GM10266 (cell line): ENCODE measurements at regions not wholly inside any gene's neighbourhood (a gene's known extent, or its start where the extent isn't known, plus 50 kb on each side); places are given as distances from the start of the nearest gene placed in this dataset.

ENCODE experiments used
- DNase-seq: peaks from one replicate; pipeline ENCODE4 v3.0.0; 2012; ENCODE audit errors: extremely low spot score
- TF ChIP-seq, protein P1 (sequence below): IDR thresholded peaks from 2 replicates; pipeline ENCODE4 v1.5.1; 2012; ENCODE audit warnings: mild to moderate bottlenecking, low read depth; ENCODE audit not compliant: control insufficient read depth, insufficient read depth; ENCODE audit errors: missing control alignments

DNA sequence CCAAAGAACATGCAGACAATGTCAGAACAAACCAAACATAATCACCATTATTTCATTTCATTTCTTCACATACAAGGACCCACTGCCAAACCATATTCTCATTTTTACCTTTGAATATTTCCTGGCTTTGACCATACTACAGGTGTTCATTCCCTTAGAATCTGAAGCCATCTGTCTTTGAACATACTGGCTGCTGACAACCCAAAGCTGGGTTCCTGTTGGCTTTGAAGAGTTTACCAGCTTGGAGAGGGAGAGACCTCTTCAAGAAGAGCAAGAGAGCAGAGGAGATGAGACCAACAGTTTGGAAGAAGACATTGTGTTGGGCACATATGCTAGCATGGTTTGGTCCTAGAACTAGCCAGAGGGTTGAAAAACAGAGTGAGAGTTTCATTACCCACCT lies 145.6 kb upstream of the KCNIP4 start:
- no peak for DNase-seq
- TF ChIP-seq, protein P1, sequence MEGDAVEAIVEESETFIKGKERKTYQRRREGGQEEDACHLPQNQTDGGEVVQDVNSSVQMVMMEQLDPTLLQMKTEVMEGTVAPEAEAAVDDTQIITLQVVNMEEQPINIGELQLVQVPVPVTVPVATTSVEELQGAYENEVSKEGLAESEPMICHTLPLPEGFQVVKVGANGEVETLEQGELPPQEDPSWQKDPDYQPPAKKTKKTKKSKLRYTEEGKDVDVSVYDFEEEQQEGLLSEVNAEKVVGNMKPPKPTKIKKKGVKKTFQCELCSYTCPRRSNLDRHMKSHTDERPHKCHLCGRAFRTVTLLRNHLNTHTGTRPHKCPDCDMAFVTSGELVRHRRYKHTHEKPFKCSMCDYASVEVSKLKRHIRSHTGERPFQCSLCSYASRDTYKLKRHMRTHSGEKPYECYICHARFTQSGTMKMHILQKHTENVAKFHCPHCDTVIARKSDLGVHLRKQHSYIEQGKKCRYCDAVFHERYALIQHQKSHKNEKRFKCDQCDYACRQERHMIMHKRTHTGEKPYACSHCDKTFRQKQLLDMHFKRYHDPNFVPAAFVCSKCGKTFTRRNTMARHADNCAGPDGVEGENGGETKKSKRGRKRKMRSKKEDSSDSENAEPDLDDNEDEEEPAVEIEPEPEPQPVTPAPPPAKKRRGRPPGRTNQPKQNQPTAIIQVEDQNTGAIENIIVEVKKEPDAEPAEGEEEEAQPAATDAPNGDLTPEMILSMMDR, result no peak

DNA sequence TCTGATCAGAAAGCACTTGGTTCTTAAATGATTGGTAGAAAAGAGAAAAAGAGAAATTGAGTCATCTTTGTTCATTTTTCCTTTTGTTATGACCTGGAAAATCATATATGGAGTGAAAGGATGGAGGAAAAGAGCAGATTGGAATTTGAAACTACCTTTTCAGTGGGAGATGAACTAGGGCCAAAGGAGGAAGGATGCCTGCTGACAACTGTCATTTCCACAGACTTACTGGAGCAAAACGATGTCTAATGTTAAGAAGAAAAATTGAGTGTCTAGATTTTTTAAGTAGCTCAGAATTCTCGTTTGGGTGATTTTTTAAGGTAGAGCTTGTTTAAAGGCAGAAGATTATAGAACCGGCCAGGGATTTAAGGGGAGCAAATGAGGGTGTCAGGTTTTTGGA lies 144.6 kb upstream of the KCNIP4 start:
- DNase-seq, result no peak
- TF ChIP-seq, protein P1, result no peak

DNA sequence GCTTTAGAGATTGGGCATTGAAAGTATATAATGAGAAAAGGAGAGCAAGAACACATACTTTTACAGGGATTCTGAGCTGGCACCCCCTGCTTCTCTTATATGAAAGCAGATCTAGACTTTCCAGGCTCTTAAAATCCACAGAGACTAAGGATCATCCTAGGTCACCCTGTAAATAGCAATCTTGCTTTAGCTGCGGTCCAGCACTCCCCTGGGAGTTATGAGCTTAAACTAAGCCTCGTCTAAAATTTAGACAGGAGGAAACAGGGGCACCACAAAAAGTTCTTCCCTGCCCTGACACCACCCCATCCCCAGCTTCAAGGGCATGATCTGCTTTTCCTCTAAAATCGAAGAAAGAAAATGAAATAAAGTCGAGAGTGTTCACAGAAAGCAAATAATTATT lies 143.3 kb upstream of the KCNIP4 start:
- no peak for DNase-seq
- TF ChIP-seq, protein P1, result no peak

DNA sequence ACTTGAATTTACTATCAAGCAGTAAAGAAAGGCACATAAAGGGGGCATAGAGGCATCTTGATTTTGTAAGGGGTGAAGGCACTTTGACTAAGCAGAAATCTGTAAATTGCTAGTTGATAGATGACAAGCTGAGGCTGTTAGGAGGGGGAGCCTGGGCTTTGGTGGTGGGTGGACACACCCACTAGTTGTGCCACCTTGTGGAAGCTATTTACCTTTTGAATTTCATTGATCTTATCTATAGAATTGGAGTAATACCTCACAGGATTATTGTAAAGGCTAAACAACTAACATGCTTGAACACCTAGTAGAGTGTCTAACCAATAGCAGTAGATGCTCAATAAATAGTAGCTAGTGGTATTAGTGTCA lies 142.8 kb upstream of the KCNIP4 start:
- TF ChIP-seq, protein P1, result no peak
- DNase-seq, result no peak

DNA sequence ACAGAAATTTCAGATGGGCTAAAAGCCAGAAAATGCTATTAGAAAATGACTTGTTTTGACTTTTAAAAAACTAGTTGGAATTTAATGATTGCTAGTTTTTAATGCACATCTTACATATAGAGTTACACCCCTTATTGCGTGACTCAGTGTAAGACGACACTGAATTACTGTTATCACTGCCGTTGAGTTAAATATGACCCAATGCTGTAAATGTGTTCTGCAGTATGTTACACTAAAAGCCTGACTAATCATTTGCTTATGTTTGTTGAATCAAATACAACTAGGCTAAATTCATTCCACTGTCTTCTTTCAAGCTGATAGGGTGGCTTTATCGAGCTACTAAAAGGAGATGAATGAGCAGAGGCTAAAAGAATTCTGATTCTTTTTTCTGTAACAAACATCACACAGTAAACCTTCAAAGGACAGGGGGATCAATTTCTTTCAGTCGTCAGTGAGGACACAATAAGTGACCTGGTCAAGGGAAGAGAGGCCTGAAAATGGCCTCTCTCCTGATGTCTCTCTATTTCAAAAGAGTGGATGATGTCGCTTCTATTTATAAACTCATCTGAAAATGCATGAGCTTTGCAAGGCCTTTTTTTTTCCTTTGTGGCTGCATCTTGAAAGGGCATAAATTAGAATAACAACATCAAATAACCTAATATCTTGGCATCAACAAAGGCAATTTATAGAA lies 142.2 kb upstream of the KCNIP4 start:
- TF ChIP-seq, protein P1, result no peak
- no peak for DNase-seq

DNA sequence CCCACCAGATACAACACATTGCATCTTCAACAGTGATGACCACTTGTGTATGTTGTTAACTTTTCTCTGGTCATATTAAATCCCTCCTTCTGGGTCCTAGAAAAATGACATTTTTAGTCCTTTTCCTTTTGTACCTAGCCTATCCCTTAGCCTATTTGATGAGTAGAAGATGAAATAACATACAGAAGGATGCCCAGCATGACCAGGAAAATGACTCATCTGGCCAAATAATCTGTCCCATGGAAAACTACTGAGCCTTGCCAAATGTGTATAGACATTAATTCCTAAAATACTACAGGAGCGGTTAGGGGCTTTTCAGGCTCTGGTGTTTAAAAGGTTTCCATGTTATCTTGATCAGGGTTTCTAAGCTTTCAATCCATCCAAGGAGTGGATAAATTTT lies 129.0 kb upstream of the KCNIP4 start:
- no peak for DNase-seq
- TF ChIP-seq, protein P1, result no peak

DNA sequence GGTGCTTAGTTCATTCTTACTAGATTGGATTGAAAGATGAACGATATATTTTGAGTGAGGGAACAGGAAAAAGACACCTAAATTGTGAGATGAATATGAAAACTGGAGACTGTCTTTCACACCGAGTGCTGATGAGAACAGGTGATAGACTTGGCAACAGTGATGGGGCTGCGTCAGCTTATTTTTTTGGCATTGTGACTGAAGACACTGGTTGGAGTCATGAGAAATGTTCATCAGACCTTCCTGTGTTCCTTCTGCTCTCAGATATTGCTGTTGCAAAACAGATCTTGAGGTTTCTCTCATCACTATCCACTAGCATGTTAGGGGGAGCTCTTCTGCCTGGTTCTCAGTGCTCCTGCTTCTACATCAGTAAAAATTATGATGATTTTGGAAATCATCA lies 124.2 kb upstream of the KCNIP4 start:
- no peak for DNase-seq
- TF ChIP-seq, protein P1, result no peak
